ENCODE measurements at regions not wholly inside any gene's neighbourhood (a gene's known extent, or its start where the extent isn't known, plus 50 kb on each side); places are given as distances from the start of the nearest gene placed in this dataset.
"Not testable (repeated sequence)": the region's sequence is repeated elsewhere in the genome, so short reads cannot be mapped to it uniquely, and the experiment has no call there.

DNA sequence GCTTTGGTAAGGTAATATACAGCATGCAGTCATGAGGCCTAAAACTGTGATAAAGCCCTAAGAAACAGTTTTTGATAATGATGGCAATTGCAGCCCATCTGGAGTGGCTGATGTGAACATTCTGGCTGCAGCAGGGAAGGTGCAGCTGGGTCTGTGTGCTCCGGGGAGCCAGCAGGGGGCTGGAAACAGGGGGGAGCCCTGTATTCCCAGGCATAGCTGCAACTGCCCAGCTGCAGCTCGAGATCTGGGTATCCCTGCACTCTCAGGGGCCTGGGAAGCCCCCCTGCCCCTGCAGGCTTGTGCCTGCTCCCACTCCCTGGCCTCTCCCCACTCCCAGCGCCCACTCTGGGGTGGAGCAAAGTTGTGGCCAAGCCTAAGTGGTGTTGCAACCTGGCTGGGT is 95.6 kb downstream of the RRAGB start:
- TF ChIP-seq POLR2AphosphoS5 (IDR thresholded peaks at IDR 0.05; ENCODE audit: low read depth, low read length) (no peak), POU2F2 (IDR thresholded peaks at IDR 0.05; ENCODE audit: low read depth, low read length) (no peak), POLR2A (IDR thresholded peaks at IDR 0.05; ENCODE audit: low read depth, low read length) (no peak), PAX5 (IDR thresholded peaks at IDR 0.05; ENCODE audit: insufficient read depth, low read length, severe bottlenecking) (no peak), SPI1 (IDR thresholded peaks at IDR 0.05; ENCODE audit: low read depth, low read length) (no peak)
- no peak for DNase-seq (ENCODE audit: insufficient read length, low spot score)
- FAIRE-seq, result no peak

DNA sequence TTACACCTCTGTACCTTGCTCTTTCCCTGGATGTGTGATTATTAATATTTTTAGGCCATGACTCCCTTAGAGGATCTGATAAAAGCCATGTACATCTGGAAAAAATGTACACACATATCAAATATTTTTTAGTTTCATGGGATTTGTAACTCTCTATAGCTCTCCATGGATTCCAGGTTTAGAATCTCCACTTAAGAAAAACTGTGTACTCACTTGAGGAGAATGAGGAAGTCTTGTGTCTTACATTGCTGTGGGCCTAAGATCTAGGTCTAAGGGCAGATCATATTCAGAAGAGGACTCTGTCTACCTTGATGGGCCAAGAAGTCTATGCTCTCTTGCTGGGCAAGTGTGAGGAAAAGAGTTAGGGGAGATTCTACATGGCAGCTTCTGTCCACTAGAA is 98.0 kb downstream of the RRAGB start:
- FAIRE-seq, result no peak
- no peak for DNase-seq (ENCODE audit: insufficient read length, low spot score)
- TF ChIP-seq SPI1 (IDR thresholded peaks at IDR 0.05; ENCODE audit: low read depth, low read length) (0 out of 2 replicates have a peak, but pooled peaks have one; percentile 1), PAX5 (IDR thresholded peaks at IDR 0.05; ENCODE audit: insufficient read depth, low read length, severe bottlenecking) (no peak)

DNA sequence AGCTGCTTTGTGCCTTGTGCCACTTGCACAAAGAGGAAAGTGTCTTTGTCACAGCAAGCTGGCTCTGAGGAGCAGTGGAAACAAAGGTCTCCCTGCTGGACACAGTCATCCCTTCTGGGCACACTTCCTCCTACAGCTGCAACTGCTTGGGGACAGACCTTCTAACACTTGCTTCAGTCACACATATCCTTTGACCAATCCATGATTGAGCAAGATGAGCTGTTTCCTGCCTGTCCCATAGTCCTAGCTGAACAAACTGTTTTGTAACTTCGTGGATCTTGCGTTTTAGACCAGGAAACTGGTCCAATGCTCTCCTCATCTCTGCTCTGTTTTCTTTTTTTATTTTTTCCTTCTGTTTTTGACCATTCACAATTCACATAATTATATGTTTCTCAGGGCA is 98.5 kb downstream of the RRAGB start:
- TF ChIP-seq TAF1 (IDR thresholded peaks at IDR 0.05; ENCODE audit: low read depth, low read length), result no peak
- no peak for TF ChIP-seq POLR2A (IDR thresholded peaks at IDR 0.05; ENCODE audit: low read depth, low read length)
- TF ChIP-seq POLR2AphosphoS5 (IDR thresholded peaks at IDR 0.05; ENCODE audit: low read depth, low read length), result no peak
- no peak for TF ChIP-seq PAX5 (IDR thresholded peaks at IDR 0.05; ENCODE audit: insufficient read depth, low read length, severe bottlenecking)
- no peak for TF ChIP-seq SPI1 (IDR thresholded peaks at IDR 0.05; ENCODE audit: low read depth, low read length)
- no peak for TF ChIP-seq POU2F2 (IDR thresholded peaks at IDR 0.05; ENCODE audit: low read depth, low read length)
- FAIRE-seq (no peak), DNase-seq (ENCODE audit: insufficient read length, low spot score) (no peak)

GRCh38 chrX:55818673-55819375 is 101.3 kb downstream of the RRAGB start:
- no peak for DNase-seq (ENCODE audit: insufficient read length, low spot score)
- TF ChIP-seq PAX5 (IDR thresholded peaks at IDR 0.05; ENCODE audit: insufficient read depth, low read length, severe bottlenecking) (no peak), POLR2A (IDR thresholded peaks at IDR 0.05; ENCODE audit: low read depth, low read length) (no peak), SPI1 (IDR thresholded peaks at IDR 0.05; ENCODE audit: low read depth, low read length) (no peak), POLR2AphosphoS5 (IDR thresholded peaks at IDR 0.05; ENCODE audit: low read depth, low read length) (no peak), POU2F2 (IDR thresholded peaks at IDR 0.05; ENCODE audit: low read depth, low read length) (no peak), TAF1 (IDR thresholded peaks at IDR 0.05; ENCODE audit: low read depth, low read length) (no peak)
- FAIRE-seq, result no peak

GRCh38 chrX:55839485-55839884 is 121.9 kb downstream of the RRAGB start:
- DNase-seq (ENCODE audit: insufficient read length, low spot score) (no peak), FAIRE-seq (no peak)
- no peak for TF ChIP-seq TAF1 (IDR thresholded peaks at IDR 0.05; ENCODE audit: low read depth, low read length)
- no peak for TF ChIP-seq SPI1 (IDR thresholded peaks at IDR 0.05; ENCODE audit: low read depth, low read length)
- no peak for TF ChIP-seq POLR2AphosphoS5 (IDR thresholded peaks at IDR 0.05; ENCODE audit: low read depth, low read length)
- no peak for TF ChIP-seq POLR2A (IDR thresholded peaks at IDR 0.05; ENCODE audit: low read depth, low read length)
- TF ChIP-seq PAX5 (IDR thresholded peaks at IDR 0.05; ENCODE audit: insufficient read depth, low read length, severe bottlenecking), result no peak
- no peak for TF ChIP-seq POU2F2 (IDR thresholded peaks at IDR 0.05; ENCODE audit: low read depth, low read length)

- FAIRE-seq (no peak), DNase-seq (ENCODE audit: insufficient read length, low spot score) (no peak)
- no peak for TF ChIP-seq SPI1 (IDR thresholded peaks at IDR 0.05; ENCODE audit: low read depth, low read length)
- TF ChIP-seq TAF1 (IDR thresholded peaks at IDR 0.05; ENCODE audit: low read depth, low read length), result no peak
- TF ChIP-seq POLR2A (IDR thresholded peaks at IDR 0.05; ENCODE audit: low read depth, low read length), result no peak
- no peak for TF ChIP-seq PAX5 (IDR thresholded peaks at IDR 0.05; ENCODE audit: insufficient read depth, low read length, severe bottlenecking)
These were observed 124.6 kb downstream of the RRAGB start for GRCh38 chrX:55841962-55842752.

- FAIRE-seq; DNase-seq (ENCODE audit: insufficient read length, low spot score): not testable (repeated sequence)
These were observed 149.2 kb downstream of the RRAGB start for GRCh38 chrX:55866779-55867178.

GRCh38 chrX:55867181-55867651 is 149.7 kb downstream of the RRAGB start:
- TF ChIP-seq SPI1 (IDR thresholded peaks at IDR 0.05; ENCODE audit: low read depth, low read length) (peak; percentile 32; the same call in 1 of the 2 replicates), TAF1 (IDR thresholded peaks at IDR 0.05; ENCODE audit: low read depth, low read length) (no peak)
- no peak for DNase-seq (ENCODE audit: insufficient read length, low spot score)
- peak; percentile 96 for FAIRE-seq

GRCh38 chrX:55867708-55868107 is 150.2 kb downstream of the RRAGB start:
- FAIRE-seq (no peak), DNase-seq (ENCODE audit: insufficient read length, low spot score) (no peak)
- TF ChIP-seq TAF1 (IDR thresholded peaks at IDR 0.05; ENCODE audit: low read depth, low read length), result no peak
- no peak for TF ChIP-seq SPI1 (IDR thresholded peaks at IDR 0.05; ENCODE audit: low read depth, low read length)
- no peak for TF ChIP-seq PAX5 (IDR thresholded peaks at IDR 0.05; ENCODE audit: insufficient read depth, low read length, severe bottlenecking)
- TF ChIP-seq POLR2A (IDR thresholded peaks at IDR 0.05; ENCODE audit: low read depth, low read length), result no peak
- no peak for TF ChIP-seq POU2F2 (IDR thresholded peaks at IDR 0.05; ENCODE audit: low read depth, low read length)
- TF ChIP-seq POLR2AphosphoS5 (IDR thresholded peaks at IDR 0.05; ENCODE audit: low read depth, low read length), result no peak

DNA sequence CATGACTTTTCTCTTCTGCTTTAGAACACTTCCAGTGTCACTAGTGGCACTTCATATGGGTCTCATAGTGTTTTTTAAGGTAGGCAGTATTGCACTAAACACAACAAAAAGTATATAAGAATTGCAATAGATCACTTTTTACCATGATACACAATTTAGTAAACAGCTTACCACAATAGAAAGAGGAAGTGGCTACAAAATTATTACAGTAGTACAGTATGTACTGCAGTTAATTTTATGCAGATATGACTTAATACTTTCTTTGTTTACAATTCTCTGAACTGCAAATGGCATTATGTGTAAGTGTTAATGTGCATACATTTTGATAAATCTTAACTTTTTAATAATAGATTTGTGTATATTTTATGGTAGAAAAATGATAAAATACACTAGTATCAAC is 157.3 kb downstream of the RRAGB start:
- peak; percentile 57 for FAIRE-seq
- DNase-seq (ENCODE audit: insufficient read length, low spot score), result no peak
- TF ChIP-seq SPI1 (IDR thresholded peaks at IDR 0.05; ENCODE audit: low read depth, low read length), result peak; percentile 67
- TF ChIP-seq TAF1 (IDR thresholded peaks at IDR 0.05; ENCODE audit: low read depth, low read length), result no peak

DNA sequence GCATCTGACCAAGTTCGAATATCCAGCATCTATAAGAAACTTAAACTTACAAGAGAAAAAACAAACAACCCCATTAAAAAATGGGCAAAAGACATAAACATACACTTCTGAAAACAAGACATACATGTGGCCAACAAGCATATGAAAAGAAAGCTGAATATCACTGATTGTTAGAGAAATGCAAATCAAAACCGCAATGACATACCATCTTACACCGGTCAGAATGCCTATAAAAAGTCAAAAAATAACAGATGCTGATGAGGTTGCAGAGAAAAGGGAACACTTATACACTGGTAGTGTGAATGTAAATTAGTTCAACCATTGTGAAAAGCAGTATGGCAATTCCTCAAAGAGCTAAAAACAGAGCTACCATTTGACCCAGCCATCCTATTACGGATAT is 166.0 kb downstream of the RRAGB start:
- not testable (repeated sequence) for DNase-seq (ENCODE audit: insufficient read length, low spot score); FAIRE-seq

All from GM12891 (cell line).